SU-DHL-6 (cell line): ENCODE measurements at regions not wholly inside any gene's neighbourhood (a gene's known extent, or its start where the extent isn't known, plus 50 kb on each side); places are given as distances from the start of the nearest gene placed in this dataset.
"Not testable (repeated sequence)": the region's sequence is repeated elsewhere in the genome, so short reads cannot be mapped to it uniquely, and the experiment has no call there.

ENCODE experiments used
- EZH2phosphoT487 ChIP-seq: fragments of 200-600 bp; sonication (generic), shearing (Covaris generic); conservative IDR thresholded peaks from 2 replicates; pipeline ENCODE4 v1.6.1; 2018; ENCODE audit warnings: mild to moderate bottlenecking, antibody characterized with exemption, low read length, moderate library complexity, mixed read lengths
- TF ChIP-seq, protein P1 (sequence below): fragments of 200-600 bp; sonication (generic); IDR thresholded peaks from one replicate; pipeline ENCODE4 v1.5.1; 2017; ENCODE audit warnings: antibody characterized with exemption, mild to moderate bottlenecking, low read length, moderate library complexity; ENCODE audit not compliant: insufficient read depth, poor library complexity, severe bottlenecking

DNA sequence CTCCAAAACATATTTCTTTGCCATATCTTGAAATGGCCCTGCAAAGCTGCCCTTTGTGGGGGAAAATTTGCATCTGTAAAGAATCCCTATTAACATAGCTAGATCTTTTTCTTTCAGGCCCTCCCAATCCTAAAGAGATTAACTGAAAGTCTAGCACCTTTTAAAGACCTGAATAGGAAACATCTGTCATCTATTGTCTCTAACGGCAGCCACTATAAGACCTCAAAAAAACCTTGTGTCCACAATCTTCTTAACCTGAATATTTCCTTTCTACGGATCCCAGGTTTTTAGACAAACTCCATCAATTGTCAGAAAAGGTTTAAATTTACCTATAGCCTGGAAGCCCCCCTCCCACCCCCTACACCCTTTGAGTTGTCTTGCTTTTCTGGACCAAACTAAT, 241.3 kb downstream of the NPR3 start:
- TF ChIP-seq, protein P1, sequence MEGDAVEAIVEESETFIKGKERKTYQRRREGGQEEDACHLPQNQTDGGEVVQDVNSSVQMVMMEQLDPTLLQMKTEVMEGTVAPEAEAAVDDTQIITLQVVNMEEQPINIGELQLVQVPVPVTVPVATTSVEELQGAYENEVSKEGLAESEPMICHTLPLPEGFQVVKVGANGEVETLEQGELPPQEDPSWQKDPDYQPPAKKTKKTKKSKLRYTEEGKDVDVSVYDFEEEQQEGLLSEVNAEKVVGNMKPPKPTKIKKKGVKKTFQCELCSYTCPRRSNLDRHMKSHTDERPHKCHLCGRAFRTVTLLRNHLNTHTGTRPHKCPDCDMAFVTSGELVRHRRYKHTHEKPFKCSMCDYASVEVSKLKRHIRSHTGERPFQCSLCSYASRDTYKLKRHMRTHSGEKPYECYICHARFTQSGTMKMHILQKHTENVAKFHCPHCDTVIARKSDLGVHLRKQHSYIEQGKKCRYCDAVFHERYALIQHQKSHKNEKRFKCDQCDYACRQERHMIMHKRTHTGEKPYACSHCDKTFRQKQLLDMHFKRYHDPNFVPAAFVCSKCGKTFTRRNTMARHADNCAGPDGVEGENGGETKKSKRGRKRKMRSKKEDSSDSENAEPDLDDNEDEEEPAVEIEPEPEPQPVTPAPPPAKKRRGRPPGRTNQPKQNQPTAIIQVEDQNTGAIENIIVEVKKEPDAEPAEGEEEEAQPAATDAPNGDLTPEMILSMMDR, result not testable (repeated sequence)
- TF ChIP-seq EZH2phosphoT487, result not testable (repeated sequence)
